HCT116 (cell line): ENCODE measurements at regions not wholly inside any gene's neighbourhood (a gene's known extent, or its start where the extent isn't known, plus 50 kb on each side); places are given as distances from the start of the nearest gene placed in this dataset.
"Not testable (repeated sequence)": the region's sequence is repeated elsewhere in the genome, so short reads cannot be mapped to it uniquely, and the experiment has no call there.

Experiments used
- ATF3 ChIP-seq: IDR thresholded peaks from 2 replicates; pipeline ENCODE4 v1.6.1; 2012
- EZH2 ChIP-seq: fragments of 200-600 bp; sonication (generic); IDR thresholded peaks from 2 replicates; pipeline ENCODE4 v1.6.1; 2017; ENCODE audit warnings: antibody characterized with exemption, mixed run types
- EZH2phosphoT487 ChIP-seq: fragments of 200-600 bp; IDR thresholded peaks from 2 replicates; pipeline ENCODE4 v1.6.1; 2018; ENCODE audit warnings: antibody characterized with exemption, borderline replicate concordance
- POLR2A ChIP-seq: IDR thresholded peaks from 2 replicates; pipeline ENCODE4 v1.7.0; 2011; ENCODE audit warnings: borderline replicate concordance; ENCODE audit not compliant: insufficient read depth, insufficient read length; ENCODE audit errors: extremely low read depth
- POLR2AphosphoS5 ChIP-seq: IDR thresholded peaks from 2 replicates; pipeline ENCODE4 v1.6.1; 2011; ENCODE audit warnings: mild to moderate bottlenecking, low read depth, low read length, moderate library complexity
- SIN3A ChIP-seq: IDR thresholded peaks from 2 replicates; pipeline ENCODE4 v1.6.1; 2012; ENCODE audit warnings: low read depth
- SP1 ChIP-seq: IDR thresholded peaks from 2 replicates; pipeline ENCODE4 v1.6.1; 2012; ENCODE audit warnings: low read depth
- YY1 ChIP-seq: IDR thresholded peaks from 2 replicates; pipeline ENCODE4 v1.6.1; 2011; ENCODE audit warnings: low read length, low read depth, moderate library complexity, mild to moderate bottlenecking; ENCODE audit not compliant: insufficient replicate concordance; ENCODE audit errors: extremely low read depth
- ZFX ChIP-seq: fragments of 450-650 bp; IDR thresholded peaks from 2 replicates; pipeline ENCODE4 v1.6.1; 2017
- TF ChIP-seq, protein P1 (sequence below), 3 experiments: fragments of 200-600 bp in 1 of 3; sonication (generic) in 1 of 3; IDR thresholded peaks in 2 of 3; conservative IDR thresholded peaks in 1 of 3; 2 replicates each; pipeline ENCODE4 v1.5.1; 2012 to 2017; ENCODE audit warnings: low read depth in 2 of 3, low read length in 2 of 3, antibody characterized with exemption in 1 of 3, borderline replicate concordance in 1 of 3, control low read depth in 1 of 3, mild to moderate bottlenecking in 1 of 3, mixed read lengths in 1 of 3, mixed run types in 1 of 3, moderate library complexity in 1 of 3; ENCODE audit not compliant: insufficient read depth in 1 of 3

- TF ChIP-seq POLR2AphosphoS5, SP1, POLR2A, EZH2phosphoT487, ZFX, SIN3A, ATF3, EZH2, YY1: not testable (repeated sequence)
- TF ChIP-seq, protein P1, sequence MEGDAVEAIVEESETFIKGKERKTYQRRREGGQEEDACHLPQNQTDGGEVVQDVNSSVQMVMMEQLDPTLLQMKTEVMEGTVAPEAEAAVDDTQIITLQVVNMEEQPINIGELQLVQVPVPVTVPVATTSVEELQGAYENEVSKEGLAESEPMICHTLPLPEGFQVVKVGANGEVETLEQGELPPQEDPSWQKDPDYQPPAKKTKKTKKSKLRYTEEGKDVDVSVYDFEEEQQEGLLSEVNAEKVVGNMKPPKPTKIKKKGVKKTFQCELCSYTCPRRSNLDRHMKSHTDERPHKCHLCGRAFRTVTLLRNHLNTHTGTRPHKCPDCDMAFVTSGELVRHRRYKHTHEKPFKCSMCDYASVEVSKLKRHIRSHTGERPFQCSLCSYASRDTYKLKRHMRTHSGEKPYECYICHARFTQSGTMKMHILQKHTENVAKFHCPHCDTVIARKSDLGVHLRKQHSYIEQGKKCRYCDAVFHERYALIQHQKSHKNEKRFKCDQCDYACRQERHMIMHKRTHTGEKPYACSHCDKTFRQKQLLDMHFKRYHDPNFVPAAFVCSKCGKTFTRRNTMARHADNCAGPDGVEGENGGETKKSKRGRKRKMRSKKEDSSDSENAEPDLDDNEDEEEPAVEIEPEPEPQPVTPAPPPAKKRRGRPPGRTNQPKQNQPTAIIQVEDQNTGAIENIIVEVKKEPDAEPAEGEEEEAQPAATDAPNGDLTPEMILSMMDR (IDR thresholded peaks at IDR 0.05 in 2 of 3, conservative IDR thresholded peaks at IDR 0.05 in 1 of 3; ENCODE audit: borderline replicate concordance in 1 of 3, insufficient read depth in 1 of 3, low read depth in 2 of 3, low read length in 2 of 3): not testable (repeated sequence)
These were observed 149.3 kb upstream of the C1QTNF3 start for GRCh38 chr5:34192064-34192922.
